Vagina (tissue), 2 donors: ENCODE measurements at regions not wholly inside any gene's neighbourhood (a gene's known extent, or its start where the extent isn't known, plus 50 kb on each side); places are given as distances from the start of the nearest gene placed in this dataset.

Experiments used
- POLR2A ChIP-seq, 2 donors: fragments of 450-650 bp; IDR thresholded peaks; one replicate each; pipeline ENCODE4 v1.6.1; 2017; ENCODE audit warnings: antibody characterized with exemption in 2 of 2, mild to moderate bottlenecking in 2 of 2, moderate library complexity in 2 of 2
- POLR2AphosphoS5 ChIP-seq, 2 donors: sonication (generic); formaldehyde crosslinking; IDR thresholded peaks; one replicate each; pipeline ENCODE4 v1.9.0; 2017; ENCODE audit warnings: antibody characterized with exemption in 2 of 2, mild to moderate bottlenecking in 2 of 2, low read depth in 1 of 2; ENCODE audit not compliant: insufficient read depth in 1 of 2
- TF ChIP-seq, protein P1 (sequence below), 3 experiments: fragments of 450-650 bp in 2 of 3; fragments of 200-600 bp in 1 of 3; sonication (generic) in 1 of 3; IDR thresholded peaks; one replicate each; pipeline ENCODE4 v1.5.1; 2017 to 2019; ENCODE audit warnings: antibody characterized with exemption in 3 of 3, mild to moderate bottlenecking in 2 of 3, moderate library complexity in 2 of 3

DNA sequence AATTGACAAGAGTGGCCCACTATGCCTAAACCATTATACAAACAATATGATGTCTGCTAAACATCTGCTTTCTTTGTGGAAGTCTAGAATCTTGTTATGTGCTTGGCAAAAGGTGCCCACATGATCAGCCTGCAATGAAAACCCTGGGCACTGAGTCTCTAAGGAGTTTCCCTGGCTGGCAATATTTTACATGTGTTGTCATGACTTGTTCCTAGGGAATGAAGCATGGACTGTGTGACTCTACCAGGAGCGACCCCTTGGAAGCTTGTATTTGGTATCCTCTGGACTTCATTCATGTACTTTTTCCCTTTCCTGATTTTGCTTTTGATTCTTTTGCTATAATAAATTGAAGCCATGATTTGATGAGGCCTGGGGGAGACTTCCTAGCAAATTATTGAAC is 324.9 kb downstream of the HHIPL2 start:
- TF ChIP-seq, protein P1, sequence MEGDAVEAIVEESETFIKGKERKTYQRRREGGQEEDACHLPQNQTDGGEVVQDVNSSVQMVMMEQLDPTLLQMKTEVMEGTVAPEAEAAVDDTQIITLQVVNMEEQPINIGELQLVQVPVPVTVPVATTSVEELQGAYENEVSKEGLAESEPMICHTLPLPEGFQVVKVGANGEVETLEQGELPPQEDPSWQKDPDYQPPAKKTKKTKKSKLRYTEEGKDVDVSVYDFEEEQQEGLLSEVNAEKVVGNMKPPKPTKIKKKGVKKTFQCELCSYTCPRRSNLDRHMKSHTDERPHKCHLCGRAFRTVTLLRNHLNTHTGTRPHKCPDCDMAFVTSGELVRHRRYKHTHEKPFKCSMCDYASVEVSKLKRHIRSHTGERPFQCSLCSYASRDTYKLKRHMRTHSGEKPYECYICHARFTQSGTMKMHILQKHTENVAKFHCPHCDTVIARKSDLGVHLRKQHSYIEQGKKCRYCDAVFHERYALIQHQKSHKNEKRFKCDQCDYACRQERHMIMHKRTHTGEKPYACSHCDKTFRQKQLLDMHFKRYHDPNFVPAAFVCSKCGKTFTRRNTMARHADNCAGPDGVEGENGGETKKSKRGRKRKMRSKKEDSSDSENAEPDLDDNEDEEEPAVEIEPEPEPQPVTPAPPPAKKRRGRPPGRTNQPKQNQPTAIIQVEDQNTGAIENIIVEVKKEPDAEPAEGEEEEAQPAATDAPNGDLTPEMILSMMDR (IDR thresholded peaks at IDR 0.05), result no peak
- TF ChIP-seq POLR2A (IDR thresholded peaks at IDR 0.05), result no peak
- TF ChIP-seq POLR2AphosphoS5 (IDR thresholded peaks at IDR 0.05; ENCODE audit: insufficient read depth in 1 of 2, low read depth in 1 of 2), result no peak
